Middle frontal gyrus (tissue), 1 donor: ENCODE measurements at regions not wholly inside any gene's neighbourhood (a gene's known extent, or its start where the extent isn't known, plus 50 kb on each side); places are given as distances from the start of the nearest gene placed in this dataset.
"Not testable (repeated sequence)": the region's sequence is repeated elsewhere in the genome, so short reads cannot be mapped to it uniquely, and the experiment has no call there.

ENCODE experiments used
- DNase-seq: peaks from one replicate; pipeline ENCODE4 v3.0.0-alpha.2; 2015; ENCODE audit warnings: low spot score; ENCODE audit errors: extremely low spot score

GRCh38 chr20:47915495-47915894 is 130.2 kb upstream of the SULF2 start:
- no peak for DNase-seq

- DNase-seq: no peak
Observed at GRCh38 chr20:47914792-47915191, 129.5 kb upstream of the SULF2 start.

- DNase-seq: not testable (repeated sequence)
Observed at GRCh38 chr20:47912786-47913501, 127.7 kb upstream of the SULF2 start.

- not testable (repeated sequence) for DNase-seq
Observed at GRCh38 chr20:47912165-47912564, 126.9 kb upstream of the SULF2 start.

- DNase-seq: not testable (repeated sequence)
Observed at GRCh38 chr20:47909696-47910369, 124.6 kb upstream of the SULF2 start.

- DNase-seq: not testable (repeated sequence)
Observed at GRCh38 chr20:47908361-47909035, 123.2 kb upstream of the SULF2 start.

GRCh38 chr20:47907951-47908350 is 122.7 kb upstream of the SULF2 start:
- DNase-seq: not testable (repeated sequence)

- DNase-seq: no peak
Observed at GRCh38 chr20:47907031-47907675, 121.9 kb upstream of the SULF2 start.

- DNase-seq: no peak
Observed at GRCh38 chr20:47906348-47906660, 121.0 kb upstream of the SULF2 start.

GRCh38 chr20:47905628-47906347 is 120.5 kb upstream of the SULF2 start:
- no peak for DNase-seq

GRCh38 chr20:47903009-47903408 is 117.7 kb upstream of the SULF2 start:
- DNase-seq: not testable (repeated sequence)

- DNase-seq: not testable (repeated sequence)
Observed at GRCh38 chr20:47899313-47899712, 114.0 kb upstream of the SULF2 start.

- DNase-seq: no peak
Observed at GRCh38 chr20:47897461-47897860, 112.2 kb upstream of the SULF2 start.

- not testable (repeated sequence) for DNase-seq
Observed at GRCh38 chr20:47892681-47893080, 107.4 kb upstream of the SULF2 start.

- DNase-seq: not testable (repeated sequence)
Observed at GRCh38 chr20:47890708-47891107, 105.4 kb upstream of the SULF2 start.

GRCh38 chr20:47889751-47890150 is 104.5 kb upstream of the SULF2 start:
- not testable (repeated sequence) for DNase-seq

- DNase-seq: no peak
Observed at GRCh38 chr20:47888351-47888750, 103.1 kb upstream of the SULF2 start.

GRCh38 chr20:47887477-47888080 is 102.3 kb upstream of the SULF2 start:
- no peak for DNase-seq

GRCh38 chr20:47887064-47887463 is 101.8 kb upstream of the SULF2 start:
- DNase-seq: no peak

- no peak for DNase-seq
Observed at GRCh38 chr20:47886454-47887041, 101.3 kb upstream of the SULF2 start.
